ENCODE measurements at regions not wholly inside any gene's neighbourhood (a gene's known extent, or its start where the extent isn't known, plus 50 kb on each side); places are given as distances from the start of the nearest gene placed in this dataset.

GRCh38 chr22:49310354-49310753 lies 517.3 kb downstream of the BRD1 start:
- no peak overlapping the region for H3K4me3 ChIP-seq
- H3K79me2 ChIP-seq (ENCODE audit: insufficient read depth): no peaks in the 10 kb centered on the region
- H3K4me1 ChIP-seq (ENCODE audit: insufficient read depth): no peaks in the 10 kb centered on the region
- H3K9ac ChIP-seq: no peak overlapping the region
- TF ChIP-seq EZH2 (IDR thresholded peaks at IDR 0.05; ENCODE audit: insufficient read depth, poor library complexity, severe bottlenecking) (no peak), EZH2phosphoT487 (IDR thresholded peaks at IDR 0.05; ENCODE audit: insufficient read depth, low read depth) (no peak)
- no peak for DNase-seq
- 51 to 73% methylated on average over 11 of the region's 11 CpGs for WGBS, 2 experiments (ENCODE audit: low coverage in 1 of 2, low lambda C conversion rate in 2 of 2, missing lambda C conversion rate in 2 of 2)
- no peaks in the 10 kb centered on the region for H3K9me3 ChIP-seq (ENCODE audit: low read depth)
- H3K27me3 ChIP-seq (replicated peaks; ENCODE audit: insufficient read depth): no peaks in the 10 kb centered on the region
- H2AFZ ChIP-seq: no peak overlapping the region
- in situ Hi-C loops (cut with MboI): no loop called here
- H3K36me3 ChIP-seq (ENCODE audit: low read depth): no peaks in the 10 kb centered on the region
- no peak overlapping the region for H3K4me2 ChIP-seq (ENCODE audit: unreplicated experiment)
- H3K9me2 ChIP-seq (ENCODE audit: insufficient read depth): no peaks in the 10 kb centered on the region
- H3F3A ChIP-seq (ENCODE audit: insufficient read depth): no peaks in the 10 kb centered on the region
- no peak overlapping the region for H3K27ac ChIP-seq
- H4K20me1 ChIP-seq (ENCODE audit: insufficient read depth): no peaks in the 10 kb centered on the region

GRCh38 chr22:49308300-49308699 lies 519.4 kb downstream of the BRD1 start:
- no peaks in the 10 kb centered on the region for H3K79me2 ChIP-seq (ENCODE audit: insufficient read depth)
- H3K9ac ChIP-seq: no peak overlapping the region
- no peak for DNase-seq
- H3K4me3 ChIP-seq: no peak overlapping the region
- H3K27me3 ChIP-seq (replicated peaks; ENCODE audit: insufficient read depth): no peaks in the 10 kb centered on the region
- no peaks in the 10 kb centered on the region for H3K36me3 ChIP-seq (ENCODE audit: low read depth)
- H3K4me2 ChIP-seq (ENCODE audit: unreplicated experiment): no peak overlapping the region
- no peaks in the 10 kb centered on the region for H3K9me3 ChIP-seq (ENCODE audit: low read depth)
- 63 to 66% methylated on average over 11 of the region's 11 CpGs for WGBS, 2 experiments (ENCODE audit: low coverage in 1 of 2, low lambda C conversion rate in 2 of 2, missing lambda C conversion rate in 2 of 2)
- H3K9me2 ChIP-seq (ENCODE audit: insufficient read depth): no peaks in the 10 kb centered on the region
- in situ Hi-C loops (cut with MboI): no loop called here
- no peak overlapping the region for H2AFZ ChIP-seq
- no peaks in the 10 kb centered on the region for H3F3A ChIP-seq (ENCODE audit: insufficient read depth)
- no peaks in the 10 kb centered on the region for H4K20me1 ChIP-seq (ENCODE audit: insufficient read depth)
- TF ChIP-seq EZH2 (IDR thresholded peaks at IDR 0.05; ENCODE audit: insufficient read depth, poor library complexity, severe bottlenecking) (no peak), EZH2phosphoT487 (IDR thresholded peaks at IDR 0.05; ENCODE audit: insufficient read depth, low read depth) (no peak)
- no peaks in the 10 kb centered on the region for H3K4me1 ChIP-seq (ENCODE audit: insufficient read depth)
- H3K27ac ChIP-seq: no peak overlapping the region

- Histone ChIP-seq H3K9me2 (ENCODE audit: insufficient read depth) (no peaks in the 10 kb centered on the region), H3K27ac (no peak overlapping the region), H3K79me2 (ENCODE audit: insufficient read depth) (no peaks in the 10 kb centered on the region), H4K20me1 (ENCODE audit: insufficient read depth) (no peaks in the 10 kb centered on the region), H3F3A (ENCODE audit: insufficient read depth) (no peaks in the 10 kb centered on the region), H3K4me2 (ENCODE audit: unreplicated experiment) (no peak overlapping the region), H3K9me3 (ENCODE audit: low read depth) (no peaks in the 10 kb centered on the region), H3K9ac (no peak overlapping the region), H3K4me1 (ENCODE audit: insufficient read depth) (no peaks in the 10 kb centered on the region), H3K4me3 (no peak overlapping the region), H2AFZ (no peak overlapping the region), H3K36me3 (ENCODE audit: low read depth) (no peaks in the 10 kb centered on the region), H3K27me3 (replicated peaks; ENCODE audit: insufficient read depth) (no peaks in the 10 kb centered on the region)
- WGBS, 2 experiments (ENCODE audit: low coverage in 1 of 2, low lambda C conversion rate in 2 of 2, missing lambda C conversion rate in 2 of 2): 80 to 83% methylated on average over 12 to 16 of the region's 16 CpGs
- TF ChIP-seq EZH2 (IDR thresholded peaks at IDR 0.05; ENCODE audit: insufficient read depth, poor library complexity, severe bottlenecking): no peak
- TF ChIP-seq EZH2phosphoT487 (IDR thresholded peaks at IDR 0.05; ENCODE audit: insufficient read depth, low read depth): no peak
- in situ Hi-C loops (cut with MboI): no loop called here
- DNase-seq: no peak
Measured at GRCh38 chr22:49307870-49308269, 519.8 kb downstream of the BRD1 start.

GRCh38 chr22:49307481-49307830 lies 520.2 kb downstream of the BRD1 start:
- Histone ChIP-seq H2AFZ (no peak overlapping the region), H3K27ac (no peak overlapping the region), H3K9ac (no peak overlapping the region), H3K36me3 (ENCODE audit: low read depth) (no peaks in the 10 kb centered on the region), H3K9me3 (ENCODE audit: low read depth) (no peaks in the 10 kb centered on the region), H3K4me1 (ENCODE audit: insufficient read depth) (no peaks in the 10 kb centered on the region), H3K79me2 (ENCODE audit: insufficient read depth) (no peaks in the 10 kb centered on the region), H3F3A (ENCODE audit: insufficient read depth) (no peaks in the 10 kb centered on the region), H3K27me3 (replicated peaks; ENCODE audit: insufficient read depth) (no peaks in the 10 kb centered on the region), H3K9me2 (ENCODE audit: insufficient read depth) (no peaks in the 10 kb centered on the region), H3K4me3 (no peak overlapping the region), H3K4me2 (ENCODE audit: unreplicated experiment) (no peak overlapping the region), H4K20me1 (ENCODE audit: insufficient read depth) (no peaks in the 10 kb centered on the region)
- no peak for DNase-seq
- in situ Hi-C loops (cut with MboI): no loop called here
- WGBS, 2 experiments (ENCODE audit: low coverage in 1 of 2, low lambda C conversion rate in 2 of 2, missing lambda C conversion rate in 2 of 2): 46 to 69% methylated on average over 2 of the region's 2 CpGs
- TF ChIP-seq EZH2 (IDR thresholded peaks at IDR 0.05; ENCODE audit: insufficient read depth, poor library complexity, severe bottlenecking) (no peak), EZH2phosphoT487 (IDR thresholded peaks at IDR 0.05; ENCODE audit: insufficient read depth, low read depth) (no peak)
